GM12878 (cell line): ENCODE measurements at regions not wholly inside any gene's neighbourhood (a gene's known extent, or its start where the extent isn't known, plus 50 kb on each side); places are given as distances from the start of the nearest gene placed in this dataset.

ENCODE experiments used
- ATAC-seq: fragments of 200-7000 bp; cut with Tn5 transposase; 3 replicates; pipeline ENCODE4 v1.9.1; 2020; ENCODE audit warnings: mild to moderate bottlenecking, moderate library complexity
- BruUV-seq: library from RNA; stranded (reverse); fragments of 400-500 nt; replicated peaks from 2 replicates; lab custom pipeline; 2021; lab: Mats Ljungman, UMichigan
- CTCF ChIA-PET: fragments of 300-600 bp; sonication (Branson Sonifier 250); formaldehyde crosslinking; extraction: SDS; loops from one replicate; lab custom pipeline; 2021; ENCODE audit warnings: inconsistent platforms; lab: Yijun Ruan, JAX
- POLR2A ChIA-PET: fragments of 350-600 bp; formaldehyde crosslinking; extraction: SDS; loops from one replicate; lab custom pipeline; 2021; ENCODE audit warnings: inconsistent platforms; lab: Charles Lee
- RAD21 ChIA-PET: fragments of 300-600 bp; sonication (Branson Sonifier 250); formaldehyde crosslinking; loops from one replicate; lab custom pipeline; 2023; ENCODE audit warnings: antibody characterized with exemption; ENCODE audit not compliant: unreplicated experiment; lab: Charles Lee
- SMC1A ChIA-PET: fragments of 300-600 bp; sonication (Branson Sonifier 250); formaldehyde crosslinking; loops from one replicate; lab custom pipeline; 2023; ENCODE audit not compliant: unreplicated experiment, uncharacterized antibody; lab: Charles Lee
- DNase-seq: peaks from one replicate; pipeline ENCODE4 v3.0.0-alpha.2; 2011; ENCODE audit warnings: low read depth, low spot score
- FAIRE-seq: peaks from 3 replicates; lab custom pipeline; 2011; peaks lifted over from hg19 to GRCh38; lab: Jason Lieb, UNC
- H2AFZ ChIP-seq: 2 replicates; pipeline ENCODE4 v1.6.0; 2011; ENCODE audit warnings: low read depth, low read length, control low read depth; ENCODE audit not compliant: control insufficient read depth
- H3K27ac ChIP-seq: 2 replicates; pipeline ENCODE4 v1.5.1; 2011; ENCODE audit warnings: control low read depth; ENCODE audit not compliant: control insufficient read depth, insufficient read depth
- H3K27me3 ChIP-seq, 2 experiments: replicated peaks in 1 of 2; 2 replicates each; pipeline versions ENCODE4 v1.6.0 to v1.6.1; 2011; ENCODE audit warnings: low read length in 1 of 2; ENCODE audit not compliant: control insufficient read depth in 2 of 2, insufficient read depth in 2 of 2
- H3K36me3 ChIP-seq, 2 experiments: 2 replicates each; pipeline ENCODE4 v1.5.1; 2011; ENCODE audit warnings: low read length in 1 of 2; ENCODE audit not compliant: control insufficient read depth in 2 of 2, insufficient read depth in 2 of 2
- H3K4me1 ChIP-seq: 2 replicates; pipeline ENCODE4 v1.6.1; 2011; ENCODE audit warnings: mild to moderate bottlenecking, low read length, moderate library complexity, mixed read lengths; ENCODE audit not compliant: control insufficient read depth, insufficient read depth
- H3K4me2 ChIP-seq: 2 replicates; pipeline ENCODE4 v1.6.0; 2011; ENCODE audit warnings: control low read depth; ENCODE audit not compliant: control insufficient read depth, insufficient read depth
- H3K4me3 ChIP-seq: fragments of 200-600 bp; sonication (generic); 2 replicates; pipeline ENCODE4 v1.5.1; 2016
- H3K79me2 ChIP-seq: 2 replicates; pipeline ENCODE4 v1.6.0; 2011; ENCODE audit warnings: low read length; ENCODE audit not compliant: control insufficient read depth, insufficient read depth
- H3K9ac ChIP-seq: 2 replicates; pipeline ENCODE4 v1.8.0; 2011; ENCODE audit warnings: low read length, control low read depth, mixed read lengths; ENCODE audit not compliant: control insufficient read depth, insufficient read depth
- H3K9me3 ChIP-seq: replicated peaks from 3 replicates; pipeline ENCODE4 v1.5.1; 2011; ENCODE audit warnings: mild to moderate bottlenecking, low read length; ENCODE audit not compliant: control insufficient read depth, insufficient read depth
- H4K20me1 ChIP-seq: 2 replicates; pipeline ENCODE4 v1.6.0; 2011; ENCODE audit not compliant: control insufficient read depth, insufficient read depth
- ASH2L ChIP-seq: fragments of 300-600, 200-600 bp; sonication (generic); IDR thresholded peaks from 2 replicates; pipeline ENCODE4 v1.6.1; 2017; ENCODE audit warnings: low read depth, mild to moderate bottlenecking, borderline replicate concordance
- CTCF ChIP-seq, 3 experiments: IDR thresholded peaks in 2 of 3; conservative IDR thresholded peaks in 1 of 3; 2 replicates each; pipeline ENCODE4 v1.5.1; 2011; ENCODE audit warnings: low read depth in 3 of 3, low read length in 3 of 3, mild to moderate bottlenecking in 3 of 3, control low read depth in 2 of 3, moderate library complexity in 2 of 3, inconsistent platforms in 1 of 3, mixed read lengths in 1 of 3; ENCODE audit not compliant: control insufficient read depth in 2 of 3, insufficient read depth in 1 of 3; ENCODE audit errors: extremely low read depth in 1 of 3
- EGR1 ChIP-seq, 2 experiments: IDR thresholded peaks; 1 replicate in 1 of 2; 2 replicates in 1 of 2; pipeline ENCODE4 v1.6.1; 2011 to 2012; ENCODE audit warnings: low read depth in 2 of 2, low read length in 2 of 2, borderline replicate concordance in 1 of 2, mild to moderate bottlenecking in 1 of 2, moderate library complexity in 1 of 2
- HCFC1 ChIP-seq: fragments of 150-350 bp; IDR thresholded peaks from 2 replicates; pipeline ENCODE4 v1.6.1; 2014; ENCODE audit warnings: low read length
- HDAC2 ChIP-seq: fragments of 200-600 bp; sonication (generic); IDR thresholded peaks from 2 replicates; pipeline ENCODE4 v1.6.1; 2017
- NFIC ChIP-seq: IDR thresholded peaks from 2 replicates; pipeline ENCODE4 v1.6.1; 2012; ENCODE audit warnings: low read depth, mild to moderate bottlenecking, inconsistent platforms, low read length, moderate library complexity
- NFXL1 ChIP-seq: fragments of 450-650 bp; IDR thresholded peaks from 2 replicates; pipeline ENCODE4 v1.6.1; 2017; ENCODE audit warnings: antibody characterized with exemption, mild to moderate bottlenecking, borderline replicate concordance
- NR2C2 ChIP-seq: IDR thresholded peaks from 2 replicates; pipeline ENCODE4 v1.6.1; 2011; ENCODE audit warnings: borderline replicate concordance, low read depth; ENCODE audit not compliant: control insufficient read depth, insufficient read length
- SREBF1 ChIP-seq: IDR thresholded peaks from 2 replicates; pipeline ENCODE4 v1.6.1; 2012; ENCODE audit warnings: mild to moderate bottlenecking, low read length
- WGBS: methylation state at CpG from one replicate; pipeline ENCODE4 v1.1.6; 2016; ENCODE audit warnings: low lambda C conversion rate; ENCODE audit not compliant: insufficient replicate concordance, insufficient coverage; ENCODE audit errors: missing lambda C conversion rate; 5-methylcytosine and 5-hydroxymethylcytosine counted together
- in situ Hi-C: fragments of 300-500 bp; cut with MboI; formaldehyde crosslinking; loops from 9 replicates; pipeline ENCODE4 v1.14.3; 2018; ENCODE audit warnings: mixed read lengths
- intact Hi-C: fragments of 100-400 bp; cut with micrococcal nuclease; formaldehyde crosslinking; loops from one replicate; pipeline ENCODE4 v1.14.2; 2022; ENCODE audit not compliant: unreplicated experiment
- TF ChIP-seq, protein P1 (sequence below): fragments of 450-650 bp; IDR thresholded peaks from 2 replicates; pipeline ENCODE4 v1.6.1; 2018; ENCODE audit warnings: borderline replicate concordance, mild to moderate bottlenecking; ENCODE audit not compliant: partially characterized antibody

DNA sequence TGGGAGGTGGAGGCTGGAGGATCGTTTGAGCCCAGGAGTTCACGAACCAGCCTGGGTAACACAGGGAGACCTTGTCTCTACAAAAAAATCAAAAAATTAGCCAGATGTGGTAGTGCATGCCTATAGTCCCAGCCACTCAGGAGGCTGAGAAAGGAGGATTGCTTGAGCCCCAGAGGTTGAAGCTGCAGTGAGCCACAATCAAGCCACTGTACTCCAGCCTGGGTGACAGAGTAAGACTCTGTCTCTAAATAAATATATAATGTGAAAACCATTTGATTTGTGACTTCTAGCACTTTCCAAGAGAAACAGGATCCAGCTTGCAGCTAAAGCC is 459.1 kb downstream of the SOX9 start:
- Histone ChIP-seq H3K9ac (no peak overlapping the region), H3K27me3 (0 out of 4 replicates have a peak, but pooled peaks cover 0 to 2% of the 10 kb centered on the region in 2 experiments), H3K4me3 (no peak overlapping the region), H3K4me2 (no peak overlapping the region), H3K9me3 (no peaks in the 10 kb centered on the region), H3K27ac (no peak overlapping the region), H3K79me2 (no peaks in the 10 kb centered on the region), H2AFZ (no peak overlapping the region), H4K20me1 (no peaks in the 10 kb centered on the region), H3K4me1 (no peaks in the 10 kb centered on the region), H3K36me3 (0 out of 4 replicates have a peak, but pooled peaks cover 0 to 3% of the 10 kb centered on the region in 2 experiments)
- FAIRE-seq (no peak), ATAC-seq (no peak), DNase-seq (no peak)
- no TSS peak for BruUV-seq
- SMC1A ChIA-PET: interaction anchor here (1.0 to 5.0 kb wide), 11 partner anchors 8 to 148 kb away, joined by 3 to 30 read pairs (median 3); no protein-coding TSS in a partner anchor
- CTCF ChIA-PET: interaction anchor here (0.8 to 2.8 kb wide), 5 partner anchors 8 to 146 kb away, joined by 4 to 13 read pairs (median 9); no protein-coding TSS in a partner anchor
- intact Hi-C loops (no loop called here), in situ Hi-C loops (no loop called here)
- WGBS: 23% methylated on average over 2 of the region's 2 CpGs
- POLR2A ChIA-PET: interaction anchor here (0.8 to 2.5 kb wide), 5 partner anchors 8 to 25 kb away, joined by 3 to 10 read pairs (median 4); no protein-coding TSS in a partner anchor
- RAD21 ChIA-PET: interaction anchor here (0.7 to 1.2 kb wide), 4 partner anchors 9 to 38 kb away, joined by 3 to 5 read pairs (median 4); no protein-coding TSS in a partner anchor
- no peak for TF ChIP-seq ASH2L
- no peak for TF ChIP-seq NFXL1
- TF ChIP-seq NFIC: no peak
- no peak for TF ChIP-seq HCFC1

DNA sequence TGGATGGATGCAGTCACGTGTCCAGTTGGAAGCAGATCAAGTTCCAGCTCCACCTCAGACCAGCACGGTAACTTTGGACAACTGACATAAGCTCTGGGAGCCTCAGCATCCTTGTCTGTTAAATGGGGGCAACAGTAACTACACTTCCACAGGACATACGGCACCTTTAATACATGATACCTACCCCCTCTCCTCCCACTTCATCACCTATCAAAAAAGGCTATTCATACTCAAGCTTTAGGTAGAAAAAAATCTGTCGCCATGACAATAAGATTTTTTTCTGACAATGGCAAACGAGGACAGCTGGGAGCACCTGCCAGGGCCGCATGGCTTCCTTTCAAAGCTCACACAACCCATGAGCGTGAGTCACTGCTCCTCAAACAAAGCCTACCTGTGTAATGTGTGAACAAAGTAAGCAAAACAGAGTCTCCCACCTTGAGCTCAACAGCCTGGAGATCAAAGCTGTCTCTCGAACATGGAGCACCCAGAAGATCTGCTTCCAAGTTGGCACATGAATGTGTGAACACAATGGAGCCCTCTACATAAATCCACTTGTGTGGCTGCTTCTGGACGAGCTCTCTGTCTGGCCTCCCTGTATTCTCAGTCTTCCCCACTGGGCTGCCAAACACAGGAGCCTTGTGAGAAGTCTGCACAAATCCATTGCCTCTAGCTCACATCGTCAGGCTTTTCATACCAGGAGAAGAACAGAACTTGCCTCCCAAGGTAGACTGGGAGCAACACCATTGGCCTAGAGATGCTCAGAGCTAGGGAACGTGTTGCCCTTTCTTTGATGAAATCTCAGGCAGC is 459.7 kb downstream of the SOX9 start:
- H3K27me3 ChIP-seq: 0 out of 4 replicates have a peak, but pooled peaks cover 0 to 2% of the 10 kb centered on the region in 2 experiments
- no peak overlapping the region for H3K4me3 ChIP-seq
- ChIA-PET RAD21 (interaction anchor here (0.7 to 1.2 kb wide), 3 partner anchors 8 to 37 kb away, joined by 3 to 5 read pairs (median 4); no protein-coding TSS in a partner anchor), CTCF (interaction anchor here (0.7 to 2.8 kb wide), 7 partner anchors 7 to 146 kb away, joined by 3 to 13 read pairs (median 9); no protein-coding TSS in a partner anchor), POLR2A (interaction anchor here (0.8 to 2.5 kb wide), 8 partner anchors 8 to 38 kb away, joined by 3 to 10 read pairs (median 3); no protein-coding TSS in a partner anchor), SMC1A (interaction anchor here (0.8 to 5.0 kb wide), 12 partner anchors 7 to 148 kb away, joined by 3 to 30 read pairs (median 4); no protein-coding TSS in a partner anchor)
- H3K4me1 ChIP-seq: no peaks in the 10 kb centered on the region
- 0 out of 4 replicates have a peak, but pooled peaks cover 0 to 3% of the 10 kb centered on the region in 2 experiments for H3K36me3 ChIP-seq
- BruUV-seq: no TSS peak
- H3K79me2 ChIP-seq: no peaks in the 10 kb centered on the region
- peak; percentile 19; the same call in 1 of the 3 replicates for ATAC-seq
- no peak overlapping the region for H3K9ac ChIP-seq
- H3K4me2 ChIP-seq: no peak overlapping the region
- no peak for DNase-seq
- in situ Hi-C loops: no loop called here
- no peaks in the 10 kb centered on the region for H3K9me3 ChIP-seq
- peak; percentile 23 for FAIRE-seq
- H2AFZ ChIP-seq: no peak overlapping the region
- intact Hi-C loops: no loop called here
- no peaks in the 10 kb centered on the region for H4K20me1 ChIP-seq
- 34% methylated on average over 11 of the region's 11 CpGs for WGBS
- H3K27ac ChIP-seq: no peak overlapping the region
- TF ChIP-seq, protein P1, sequence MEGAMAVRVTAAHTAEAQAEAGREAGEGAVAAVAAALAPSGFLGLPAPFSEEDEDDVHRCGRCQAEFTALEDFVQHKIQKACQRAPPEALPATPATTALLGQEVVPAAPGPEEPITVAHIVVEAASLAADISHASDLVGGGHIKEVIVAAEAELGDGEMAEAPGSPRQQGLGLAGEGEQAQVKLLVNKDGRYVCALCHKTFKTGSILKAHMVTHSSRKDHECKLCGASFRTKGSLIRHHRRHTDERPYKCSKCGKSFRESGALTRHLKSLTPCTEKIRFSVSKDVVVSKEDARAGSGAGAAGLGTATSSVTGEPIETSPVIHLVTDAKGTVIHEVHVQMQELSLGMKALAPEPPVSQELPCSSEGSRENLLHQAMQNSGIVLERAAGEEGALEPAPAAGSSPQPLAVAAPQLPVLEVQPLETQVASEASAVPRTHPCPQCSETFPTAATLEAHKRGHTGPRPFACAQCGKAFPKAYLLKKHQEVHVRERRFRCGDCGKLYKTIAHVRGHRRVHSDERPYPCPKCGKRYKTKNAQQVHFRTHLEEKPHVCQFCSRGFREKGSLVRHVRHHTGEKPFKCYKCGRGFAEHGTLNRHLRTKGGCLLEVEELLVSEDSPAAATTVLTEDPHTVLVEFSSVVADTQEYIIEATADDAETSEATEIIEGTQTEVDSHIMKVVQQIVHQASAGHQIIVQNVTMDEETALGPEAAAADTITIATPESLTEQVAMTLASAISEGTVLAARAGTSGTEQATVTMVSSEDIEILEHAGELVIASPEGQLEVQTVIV: no peak
- TF ChIP-seq NR2C2 (no peak), SREBF1 (no peak), HDAC2 (no peak), EGR1 (IDR thresholded peaks at IDR 0.05; ENCODE audit: borderline replicate concordance in 1 of 2, low read depth in 2 of 2, low read length in 2 of 2) (no peak), CTCF (IDR thresholded peaks at IDR 0.05 in 2 of 3, conservative IDR thresholded peaks at IDR 0.05 in 1 of 3; ENCODE audit: control insufficient read depth in 2 of 3, extremely low read depth in 1 of 3, insufficient read depth in 1 of 3, low read depth in 3 of 3, low read length in 3 of 3) (no peak)
